GM12878 (cell line): ENCODE measurements at regions not wholly inside any gene's neighbourhood (a gene's known extent, or its start where the extent isn't known, plus 50 kb on each side); places are given as distances from the start of the nearest gene placed in this dataset.

Experiments used
- BCL11A ChIP-seq: IDR thresholded peaks from 2 replicates; pipeline ENCODE4 v1.6.1; 2011; ENCODE audit warnings: low read depth, low read length
- BCL3 ChIP-seq: IDR thresholded peaks from 2 replicates; pipeline ENCODE4 v1.6.1; 2011; ENCODE audit warnings: borderline replicate concordance, low read depth, mild to moderate bottlenecking, moderate library complexity, low read length; ENCODE audit not compliant: insufficient read depth, poor library complexity, severe bottlenecking
- E2F8 ChIP-seq: fragments of 450-650 bp; IDR thresholded peaks from 2 replicates; pipeline ENCODE4 v1.6.1; 2018; ENCODE audit warnings: mild to moderate bottlenecking, low read depth, moderate library complexity; ENCODE audit not compliant: partially characterized antibody
- HDGF ChIP-seq: fragments of 450-650 bp; IDR thresholded peaks from 2 replicates; pipeline ENCODE4 v1.6.1; 2016; ENCODE audit warnings: antibody characterized with exemption
- HSF1 ChIP-seq: fragments of 150-350 bp; IDR thresholded peaks from 2 replicates; pipeline ENCODE4 v1.6.1; 2014; ENCODE audit warnings: mild to moderate bottlenecking, low read depth, low read length
- IRF5 ChIP-seq: fragments of 450-650 bp; IDR thresholded peaks from 2 replicates; pipeline ENCODE4 v1.6.1; 2017; ENCODE audit warnings: borderline replicate concordance
- MTA2 ChIP-seq: fragments of 450-650 bp; IDR thresholded peaks from 2 replicates; pipeline ENCODE4 v1.6.1; 2016; ENCODE audit warnings: low read depth, mild to moderate bottlenecking, moderate library complexity
- MTA3 ChIP-seq: IDR thresholded peaks from 2 replicates; pipeline ENCODE4 v1.6.1; 2012; ENCODE audit warnings: low read length, inconsistent platforms, borderline replicate concordance
- PML ChIP-seq: IDR thresholded peaks from 2 replicates; pipeline ENCODE4 v1.6.1; 2012; ENCODE audit warnings: low read length, inconsistent platforms
- POLR2AphosphoS2 ChIP-seq: IDR thresholded peaks from 2 replicates; pipeline ENCODE4 v1.6.1; 2011; ENCODE audit warnings: low read depth, mild to moderate bottlenecking, low read length, improper control_type of control experiment, moderate library complexity
- PRDM15 ChIP-seq: fragments of 450-650 bp; formaldehyde crosslinking; IDR thresholded peaks from 2 replicates; pipeline ENCODE4 v1.4.0; 2020; ENCODE audit warnings: mild to moderate bottlenecking, moderate library complexity
- RAD21 ChIP-seq: IDR thresholded peaks from 2 replicates; pipeline ENCODE4 v1.6.1; 2011; ENCODE audit warnings: mild to moderate bottlenecking, low read depth, low read length, moderate library complexity; ENCODE audit not compliant: insufficient read depth
- SRF ChIP-seq, 2 experiments: IDR thresholded peaks; 2 replicates each; pipeline ENCODE4 v1.6.1; 2011; ENCODE audit warnings: low read depth in 2 of 2, low read length in 2 of 2, mild to moderate bottlenecking in 1 of 2, moderate library complexity in 1 of 2
- USF1 ChIP-seq: IDR thresholded peaks from 2 replicates; pipeline ENCODE4 v1.6.1; 2011; ENCODE audit warnings: borderline replicate concordance, low read depth, mild to moderate bottlenecking, moderate library complexity, mixed read lengths, low read length; ENCODE audit not compliant: insufficient read depth; ENCODE audit errors: extremely low read length
- YY1 ChIP-seq: IDR thresholded peaks from 2 replicates; pipeline ENCODE4 v1.6.1; 2011; ENCODE audit warnings: low read depth, mild to moderate bottlenecking, low read length
- ZNF24 ChIP-seq: fragments of 450-650 bp; IDR thresholded peaks from 2 replicates; pipeline ENCODE4 v1.6.1; 2017; ENCODE audit warnings: antibody characterized with exemption, mild to moderate bottlenecking
- ZSCAN29 ChIP-seq: fragments of 450-650 bp; IDR thresholded peaks from 2 replicates; pipeline ENCODE4 v1.6.1; 2017; ENCODE audit warnings: mild to moderate bottlenecking, moderate library complexity

- TF ChIP-seq IRF5 (peak; percentile 83; the same call in 1 of the 2 replicates), ZNF24 (peak; percentile 84; the same call in 1 of the 2 replicates), MTA3 (no peak), PML (no peak), SRF (IDR thresholded peaks at IDR 0.05; ENCODE audit: low read depth in 2 of 2, low read length in 2 of 2) (peak in 1 of 2 experiments; percentile 1; a peak in 2 of 4 replicates), RAD21 (peak; percentile 30), USF1 (no peak), BCL3 (peak; percentile 98), POLR2AphosphoS2 (no peak; the same call in 1 of the 2 replicates), BCL11A (peak; percentile 99), E2F8 (peak; percentile 94), PRDM15 (CRISPR knock-in tag) (no peak), HDGF (0 out of 2 replicates have a peak, but pooled peaks have one; percentile 15), HSF1 (no peak), MTA2 (peak; percentile 100), ZSCAN29 (peak; percentile 76), YY1 (peak; percentile 94)
Measured at GRCh38 chr1:235011599-235012435, 116.8 kb downstream of the TOMM20 start (continued).
